ENCODE measurements at regions not wholly inside any gene's neighbourhood (a gene's known extent, or its start where the extent isn't known, plus 50 kb on each side); places are given as distances from the start of the nearest gene placed in this dataset.

GRCh38 chr2:194723446-194723845, 933.6 kb upstream of the SLC39A10 start:
- Histone ChIP-seq H3K4me1 (ENCODE audit: control extremely low read depth in 1 of 4, control insufficient read depth in 4 of 4, insufficient read depth in 4 of 4, low read length in 3 of 4) (no peaks in the 10 kb centered on the region), H3K27me3 (replicated peaks in 2 of 5; ENCODE audit: control insufficient read depth in 4 of 5, insufficient read depth in 5 of 5, low read length in 4 of 5) (no peaks in the 10 kb centered on the region), H3K27ac (ENCODE audit: insufficient read depth in 1 of 2, low read depth in 1 of 2, low read length in 2 of 2, poor library complexity in 1 of 2, severe bottlenecking in 2 of 2) (no peak overlapping the region), H3K4me3 (ENCODE audit: control insufficient read depth in 1 of 7, extremely low read depth in 1 of 7, insufficient read depth in 4 of 7, low read depth in 2 of 7, low read length in 6 of 7) (no peak overlapping the region), H3K9me3 (ENCODE audit: control extremely low read depth in 1 of 5, control insufficient read depth in 4 of 5, insufficient read depth in 2 of 5, low read depth in 1 of 5, low read length in 4 of 5) (no peaks in the 10 kb centered on the region), H3K36me3 (ENCODE audit: control insufficient read depth in 4 of 4, insufficient read depth in 4 of 4, low read length in 3 of 4) (no peaks in the 10 kb centered on the region)
- no peak for DNase-seq
- CTCF ChIA-PET, result no interaction called here
- WGBS (ENCODE audit: insufficient coverage), result no CpG with 5 or more reads among the region's 2 CpGs
- POLR2A ChIA-PET, result no interaction called here

- CTCF ChIA-PET, result no interaction called here
Observed at GRCh38 chr2:194721227-194721626, 935.8 kb upstream of the SLC39A10 start.

GRCh38 chr2:194720462-194720861, 936.6 kb upstream of the SLC39A10 start:
- POLR2A ChIA-PET, result no interaction called here
- no peak overlapping the region for H3K4me3 ChIP-seq (ENCODE audit: control insufficient read depth in 1 of 7, extremely low read depth in 1 of 7, insufficient read depth in 4 of 7, low read depth in 2 of 7, low read length in 6 of 7)
- 83% methylated on average over 1 of the region's 2 CpGs for WGBS (ENCODE audit: insufficient coverage)
- no peaks in the 10 kb centered on the region for H3K4me1 ChIP-seq (ENCODE audit: control extremely low read depth in 1 of 4, control insufficient read depth in 4 of 4, insufficient read depth in 4 of 4, low read length in 3 of 4)
- DNase-seq, result no peak
- no peaks in the 10 kb centered on the region for H3K27me3 ChIP-seq (replicated peaks in 2 of 5; ENCODE audit: control insufficient read depth in 4 of 5, insufficient read depth in 5 of 5, low read length in 4 of 5)
- H3K27ac ChIP-seq (ENCODE audit: insufficient read depth in 1 of 2, low read depth in 1 of 2, low read length in 2 of 2, poor library complexity in 1 of 2, severe bottlenecking in 2 of 2), result no peak overlapping the region
- H3K9me3 ChIP-seq (ENCODE audit: control extremely low read depth in 1 of 5, control insufficient read depth in 4 of 5, insufficient read depth in 2 of 5, low read depth in 1 of 5, low read length in 4 of 5), result no peaks in the 10 kb centered on the region
- CTCF ChIA-PET, result no interaction called here
- no peaks in the 10 kb centered on the region for H3K36me3 ChIP-seq (ENCODE audit: control insufficient read depth in 4 of 4, insufficient read depth in 4 of 4, low read length in 3 of 4)

More at GRCh38 chr2:194721227-194721626, 935.8 kb upstream of the SLC39A10 start:
- Histone ChIP-seq H3K9me3 (ENCODE audit: control extremely low read depth in 1 of 5, control insufficient read depth in 4 of 5, insufficient read depth in 2 of 5, low read depth in 1 of 5, low read length in 4 of 5) (no peaks in the 10 kb centered on the region), H3K4me1 (ENCODE audit: control extremely low read depth in 1 of 4, control insufficient read depth in 4 of 4, insufficient read depth in 4 of 4, low read length in 3 of 4) (no peaks in the 10 kb centered on the region), H3K4me3 (ENCODE audit: control insufficient read depth in 1 of 7, extremely low read depth in 1 of 7, insufficient read depth in 4 of 7, low read depth in 2 of 7, low read length in 6 of 7) (no peak overlapping the region), H3K27me3 (replicated peaks in 2 of 5; ENCODE audit: control insufficient read depth in 4 of 5, insufficient read depth in 5 of 5, low read length in 4 of 5) (no peaks in the 10 kb centered on the region), H3K36me3 (ENCODE audit: control insufficient read depth in 4 of 4, insufficient read depth in 4 of 4, low read length in 3 of 4) (no peaks in the 10 kb centered on the region), H3K27ac (ENCODE audit: insufficient read depth in 1 of 2, low read depth in 1 of 2, low read length in 2 of 2, poor library complexity in 1 of 2, severe bottlenecking in 2 of 2) (no peak overlapping the region)
- WGBS (ENCODE audit: insufficient coverage), result 96% methylated on average over 3 of the region's 3 CpGs
- no peak for DNase-seq
- POLR2A ChIA-PET, result no interaction called here

DNA sequence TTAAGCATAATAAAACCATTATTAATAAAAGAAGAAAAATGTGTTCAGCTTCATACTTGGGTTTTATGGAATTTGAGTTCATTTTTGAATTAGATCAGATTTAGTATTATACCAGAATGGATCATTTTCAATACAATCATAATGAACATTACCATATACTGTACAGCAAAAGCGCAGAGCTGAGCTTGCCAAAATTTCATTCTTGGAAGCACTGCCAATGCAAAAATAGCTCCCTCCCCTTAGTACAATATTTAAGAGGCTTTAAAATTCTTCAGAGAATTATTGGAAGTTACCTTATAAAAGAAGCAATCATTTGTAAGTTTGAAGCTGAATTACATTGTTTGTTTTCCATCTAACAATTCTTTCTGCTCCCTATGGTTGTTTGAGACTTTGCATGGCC, 938.1 kb upstream of the SLC39A10 start:
- no peak for DNase-seq
- ChIA-PET POLR2A (no interaction called here), CTCF (interaction anchor here (1.1 kb wide), 1 partner anchor 11 kb away, joined by 3 read pairs; no protein-coding TSS in a partner anchor)
- Histone ChIP-seq H3K36me3 (ENCODE audit: control insufficient read depth in 4 of 4, insufficient read depth in 4 of 4, low read length in 3 of 4) (no peaks in the 10 kb centered on the region), H3K27me3 (replicated peaks in 2 of 5; ENCODE audit: control insufficient read depth in 4 of 5, insufficient read depth in 5 of 5, low read length in 4 of 5) (no peaks in the 10 kb centered on the region), H3K4me3 (ENCODE audit: control insufficient read depth in 1 of 7, extremely low read depth in 1 of 7, insufficient read depth in 4 of 7, low read depth in 2 of 7, low read length in 6 of 7) (no peak overlapping the region), H3K9me3 (ENCODE audit: control extremely low read depth in 1 of 5, control insufficient read depth in 4 of 5, insufficient read depth in 2 of 5, low read depth in 1 of 5, low read length in 4 of 5) (no peaks in the 10 kb centered on the region), H3K27ac (ENCODE audit: insufficient read depth in 1 of 2, low read depth in 1 of 2, low read length in 2 of 2, poor library complexity in 1 of 2, severe bottlenecking in 2 of 2) (no peak overlapping the region), H3K4me1 (ENCODE audit: control extremely low read depth in 1 of 4, control insufficient read depth in 4 of 4, insufficient read depth in 4 of 4, low read length in 3 of 4) (no peaks in the 10 kb centered on the region)
- WGBS (ENCODE audit: insufficient coverage), result no CpG with 5 or more reads among the region's 1 CpG

DNA sequence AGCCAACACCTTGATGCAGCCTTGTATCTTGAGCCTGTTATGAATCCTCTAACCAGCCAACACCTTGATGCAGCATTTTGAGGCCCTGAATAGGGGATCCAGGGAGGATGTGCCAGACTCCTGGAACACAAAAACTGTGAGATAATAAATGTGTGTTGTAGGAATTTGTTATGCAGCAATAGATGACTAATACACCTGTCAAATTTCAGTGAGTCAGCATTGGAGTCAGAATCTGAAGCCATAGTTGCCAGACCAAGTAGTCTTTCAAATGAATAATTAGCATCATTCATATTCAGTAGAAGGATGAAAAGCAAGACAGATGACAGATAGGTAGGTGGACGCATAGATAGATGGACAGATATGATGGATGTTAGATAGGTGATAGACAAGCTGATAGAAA, 942.5 kb upstream of the SLC39A10 start:
- Histone ChIP-seq H3K27ac (ENCODE audit: insufficient read depth in 1 of 2, low read depth in 1 of 2, low read length in 2 of 2, poor library complexity in 1 of 2, severe bottlenecking in 2 of 2) (no peak overlapping the region), H3K36me3 (ENCODE audit: control insufficient read depth in 4 of 4, insufficient read depth in 4 of 4, low read length in 3 of 4) (no peaks in the 10 kb centered on the region), H3K4me1 (ENCODE audit: control extremely low read depth in 1 of 4, control insufficient read depth in 4 of 4, insufficient read depth in 4 of 4, low read length in 3 of 4) (no peaks in the 10 kb centered on the region), H3K27me3 (replicated peaks in 2 of 5; ENCODE audit: control insufficient read depth in 4 of 5, insufficient read depth in 5 of 5, low read length in 4 of 5) (no peaks in the 10 kb centered on the region), H3K9me3 (ENCODE audit: control extremely low read depth in 1 of 5, control insufficient read depth in 4 of 5, insufficient read depth in 2 of 5, low read depth in 1 of 5, low read length in 4 of 5) (no peaks in the 10 kb centered on the region), H3K4me3 (ENCODE audit: control insufficient read depth in 1 of 7, extremely low read depth in 1 of 7, insufficient read depth in 4 of 7, low read depth in 2 of 7, low read length in 6 of 7) (no peak overlapping the region)
- CTCF ChIA-PET, result no interaction called here
- WGBS (ENCODE audit: insufficient coverage), result 100% methylated on average over 1 of the region's 1 CpG
- DNase-seq, result no peak
- POLR2A ChIA-PET, result no interaction called here

GRCh38 chr2:194709840-194710239, 947.2 kb upstream of the SLC39A10 start:
- H3K4me1 ChIP-seq (ENCODE audit: control extremely low read depth in 1 of 4, control insufficient read depth in 4 of 4, insufficient read depth in 4 of 4, low read length in 3 of 4), result no peaks in the 10 kb centered on the region
- H3K36me3 ChIP-seq (ENCODE audit: control insufficient read depth in 4 of 4, insufficient read depth in 4 of 4, low read length in 3 of 4), result no peaks in the 10 kb centered on the region
- CTCF ChIA-PET, result no interaction called here
- no peaks in the 10 kb centered on the region for H3K27me3 ChIP-seq (replicated peaks in 2 of 5; ENCODE audit: control insufficient read depth in 4 of 5, insufficient read depth in 5 of 5, low read length in 4 of 5)
- no peak overlapping the region for H3K4me3 ChIP-seq (ENCODE audit: control insufficient read depth in 1 of 7, extremely low read depth in 1 of 7, insufficient read depth in 4 of 7, low read depth in 2 of 7, low read length in 6 of 7)
- no peaks in the 10 kb centered on the region for H3K9me3 ChIP-seq (ENCODE audit: control extremely low read depth in 1 of 5, control insufficient read depth in 4 of 5, insufficient read depth in 2 of 5, low read depth in 1 of 5, low read length in 4 of 5)
- H3K27ac ChIP-seq (ENCODE audit: insufficient read depth in 1 of 2, low read depth in 1 of 2, low read length in 2 of 2, poor library complexity in 1 of 2, severe bottlenecking in 2 of 2), result no peak overlapping the region
- WGBS (ENCODE audit: insufficient coverage), result no CpG with 5 or more reads among the region's 3 CpGs
- no peak for DNase-seq
- POLR2A ChIA-PET, result no interaction called here

- Histone ChIP-seq H3K36me3 (ENCODE audit: control insufficient read depth in 4 of 4, insufficient read depth in 4 of 4, low read length in 3 of 4) (no peaks in the 10 kb centered on the region), H3K4me1 (ENCODE audit: control extremely low read depth in 1 of 4, control insufficient read depth in 4 of 4, insufficient read depth in 4 of 4, low read length in 3 of 4) (no peaks in the 10 kb centered on the region), H3K27me3 (replicated peaks in 2 of 5; ENCODE audit: control insufficient read depth in 4 of 5, insufficient read depth in 5 of 5, low read length in 4 of 5) (no peaks in the 10 kb centered on the region), H3K27ac (ENCODE audit: insufficient read depth in 1 of 2, low read depth in 1 of 2, low read length in 2 of 2, poor library complexity in 1 of 2, severe bottlenecking in 2 of 2) (no peak overlapping the region), H3K9me3 (ENCODE audit: control extremely low read depth in 1 of 5, control insufficient read depth in 4 of 5, insufficient read depth in 2 of 5, low read depth in 1 of 5, low read length in 4 of 5) (no peaks in the 10 kb centered on the region), H3K4me3 (ENCODE audit: control insufficient read depth in 1 of 7, extremely low read depth in 1 of 7, insufficient read depth in 4 of 7, low read depth in 2 of 7, low read length in 6 of 7) (no peak overlapping the region)
- ChIA-PET CTCF (no interaction called here), POLR2A (no interaction called here)
- no peak for DNase-seq
- WGBS (ENCODE audit: insufficient coverage), result 100% methylated on average over 2 of the region's 2 CpGs
Observed at GRCh38 chr2:194706179-194706578, 950.8 kb upstream of the SLC39A10 start.

Data from common myeloid progenitor, CD34-positive (primary cell).